Activated naive CD8-positive, alpha-beta T cell treated with anti-CD3 and anti-CD28 coated beads, Interleukin-2, amount 10 ng/mL, durations not matched to agents 7 days and 5 days (primary cell): ENCODE measurements at regions not wholly inside any gene's neighbourhood (a gene's known extent, or its start where the extent isn't known, plus 50 kb on each side); places are given as distances from the start of the nearest gene placed in this dataset.

ENCODE experiments used
- ATAC-seq: fragments of 150-1000 bp; cut with Tn5 transposase; one replicate; pipeline ENCODE4 v1.10.0; 2021; ENCODE audit warnings: low read depth, moderate library complexity
- POLR2A ChIA-PET: fragments of 350-600 bp; sonication (Branson Sonifier 250); formaldehyde crosslinking; loops from one replicate; lab custom pipeline; 2021; ENCODE audit warnings: antibody characterized with exemption; lab: Charles Lee
- DNase-seq: peaks from one replicate; pipeline ENCODE4 v3.0.0; 2021
- H3K27ac Mint-ChIP-seq: one replicate; pipeline ENCODE4 v1.8.0; 2022; ENCODE audit warnings: mild to moderate bottlenecking, mixed read lengths
- H3K27me3 Mint-ChIP-seq: one replicate; pipeline ENCODE4 v1.8.0; 2022; ENCODE audit warnings: mild to moderate bottlenecking, moderate library complexity, mixed read lengths
- H3K36me3 Mint-ChIP-seq: one replicate; pipeline ENCODE4 v1.8.0; 2021; ENCODE audit warnings: mild to moderate bottlenecking, mixed read lengths
- H3K4me1 Mint-ChIP-seq: one replicate; pipeline ENCODE4 v1.8.0; 2021; ENCODE audit warnings: mixed read lengths
- H3K4me3 Mint-ChIP-seq: one replicate; pipeline ENCODE4 v1.8.0; 2022; ENCODE audit warnings: mild to moderate bottlenecking, moderate library complexity, mixed read lengths
- H3K9me3 Mint-ChIP-seq: one replicate; pipeline ENCODE4 v1.8.0; 2021; ENCODE audit warnings: mixed read lengths

DNA sequence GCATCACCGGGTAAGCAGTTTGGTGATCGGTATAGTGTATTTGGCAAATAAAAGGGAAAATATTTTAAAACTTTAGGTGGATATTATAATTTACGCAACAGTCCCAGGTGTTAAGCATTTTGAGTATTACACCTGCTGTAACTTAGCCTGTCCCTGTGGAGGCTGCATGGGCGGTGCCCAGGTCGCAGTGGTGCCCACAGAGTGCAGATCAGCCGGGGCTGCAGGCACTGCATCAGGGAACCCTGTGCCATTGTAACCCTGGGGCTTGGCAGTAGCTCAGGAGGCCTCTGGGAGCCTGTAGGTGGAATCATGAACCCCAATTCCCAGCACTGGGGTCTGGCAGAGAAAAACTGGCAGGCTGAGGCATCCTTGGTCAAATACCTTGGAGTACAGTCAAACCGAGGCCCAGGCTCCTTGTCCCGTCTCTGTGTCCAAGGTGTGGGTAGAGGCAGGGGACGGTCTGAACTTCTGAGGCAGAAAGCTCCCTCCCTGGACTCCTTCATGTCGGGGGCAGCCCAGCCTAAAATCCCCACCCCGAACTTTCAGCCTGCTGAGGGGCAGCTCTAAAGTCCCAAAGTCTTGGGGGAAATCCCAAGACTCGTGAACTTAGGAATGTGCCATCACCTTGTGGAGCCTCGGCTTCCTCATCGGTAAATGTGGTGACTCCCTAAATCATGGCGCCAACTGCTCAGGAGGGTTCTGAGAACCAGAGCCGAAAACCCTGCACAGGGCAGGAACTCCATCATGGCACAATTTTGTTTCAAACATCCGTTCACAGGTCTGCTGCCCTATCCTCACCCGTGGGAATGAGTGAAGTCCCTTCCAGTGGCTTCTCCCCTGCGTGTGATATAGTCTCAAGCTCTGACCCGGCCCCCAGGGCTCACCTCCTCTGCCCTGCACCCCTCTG lies 85.7 kb downstream of the INHBB start:
- DNase-seq, result no peak
- no peaks in the 10 kb centered on the region for H3K9me3 Mint-ChIP-seq
- no peak overlapping the region for H3K27ac Mint-ChIP-seq
- H3K4me1 Mint-ChIP-seq, result no peaks in the 10 kb centered on the region
- POLR2A ChIA-PET, result no interaction called here
- H3K27me3 Mint-ChIP-seq, result peaks cover 8% of the 10 kb centered on the region
- ATAC-seq, result no peak
- H3K4me3 Mint-ChIP-seq, result no peak overlapping the region
- H3K36me3 Mint-ChIP-seq, result no peaks in the 10 kb centered on the region

DNA sequence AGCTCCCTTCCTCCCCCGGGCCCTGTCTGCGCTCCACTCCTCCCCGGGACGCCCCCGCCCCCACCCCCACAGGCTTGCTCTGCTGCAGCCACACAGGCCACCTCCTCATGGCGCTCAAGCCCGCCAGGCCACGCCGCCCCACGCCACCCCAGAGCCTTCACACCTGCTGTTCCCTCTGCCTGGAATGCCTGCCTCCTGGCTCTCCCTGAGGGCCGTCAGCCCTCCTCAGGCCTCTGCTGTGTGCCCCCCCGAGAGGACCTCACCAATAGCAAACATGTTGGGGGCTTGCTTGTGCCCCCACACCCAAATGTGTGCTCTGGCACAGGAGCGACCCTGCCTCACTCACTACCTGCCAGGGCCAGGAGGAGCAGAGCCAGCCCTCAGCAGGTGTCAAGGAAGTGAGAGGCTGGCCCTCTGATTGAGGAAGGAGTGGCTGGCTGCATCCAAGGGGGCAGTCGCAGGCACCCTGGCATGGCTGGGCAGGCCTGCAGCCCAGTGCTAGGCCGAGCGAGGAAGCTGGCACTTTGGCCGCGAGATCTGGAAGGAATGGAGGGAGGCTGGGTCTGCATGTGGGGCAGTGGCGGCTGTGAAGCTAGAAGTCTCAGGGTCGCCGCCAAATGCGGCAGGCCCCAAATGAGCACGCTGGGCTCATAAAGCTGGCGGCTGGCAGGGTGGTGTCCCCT lies 86.5 kb downstream of the INHBB start:
- no peaks in the 10 kb centered on the region for H3K36me3 Mint-ChIP-seq
- no peaks in the 10 kb centered on the region for H3K9me3 Mint-ChIP-seq

DNA sequence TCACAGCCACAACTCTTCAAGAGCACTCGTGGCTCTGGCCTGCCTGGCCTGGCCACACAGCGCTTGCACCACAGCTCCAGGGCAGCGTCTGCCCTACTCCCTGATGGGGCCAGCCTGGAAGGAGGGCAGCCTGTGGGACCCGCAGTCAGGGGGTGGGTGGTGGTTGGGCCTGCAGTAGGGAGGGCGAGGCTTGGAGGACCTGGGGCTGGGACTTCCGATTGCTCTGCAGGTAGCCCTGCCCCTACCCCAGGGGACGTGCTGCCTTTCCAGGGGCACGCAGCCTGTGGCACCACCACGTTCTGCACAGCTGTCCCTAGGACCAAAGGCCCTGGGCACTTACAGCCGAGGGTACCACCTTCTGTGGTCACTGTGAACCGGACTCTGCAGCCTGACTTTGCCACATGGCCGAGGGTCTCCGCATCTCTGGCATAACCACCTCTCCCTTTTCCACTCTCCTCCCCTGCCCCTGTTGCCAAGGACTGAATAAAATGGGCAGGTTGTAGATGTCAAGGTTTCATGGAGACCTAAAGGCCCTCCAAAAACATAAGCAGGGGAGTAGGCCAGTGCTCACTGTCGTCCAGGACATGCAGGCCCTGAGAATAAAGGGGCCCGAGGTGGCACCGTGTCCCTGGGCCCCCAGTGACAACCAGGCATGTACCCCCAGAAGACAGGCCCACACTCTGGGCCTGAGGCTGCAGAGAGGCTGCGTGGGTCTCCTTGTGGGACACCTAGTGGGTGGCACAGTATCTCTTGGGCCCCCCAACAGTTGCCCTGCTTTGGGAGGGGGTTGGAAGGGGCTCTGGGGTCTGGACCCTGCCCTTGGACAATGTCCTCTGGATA lies 87.3 kb downstream of the INHBB start:
- no peaks in the 10 kb centered on the region for H3K36me3 Mint-ChIP-seq
- no peaks in the 10 kb centered on the region for H3K4me1 Mint-ChIP-seq
- POLR2A ChIA-PET, result no interaction called here
- peaks cover 10% of the 10 kb centered on the region for H3K27me3 Mint-ChIP-seq
- ATAC-seq (no peak), DNase-seq (no peak)
- no peak overlapping the region for H3K4me3 Mint-ChIP-seq
- H3K27ac Mint-ChIP-seq, result no peak overlapping the region
- H3K9me3 Mint-ChIP-seq, result no peaks in the 10 kb centered on the region

More for the DNA sequence above, 86.5 kb downstream of the INHBB start:
- Mint-ChIP-seq H3K27ac (no peak overlapping the region), H3K27me3 (peaks cover 10% of the 10 kb centered on the region), H3K4me1 (no peaks in the 10 kb centered on the region), H3K4me3 (no peak overlapping the region)
- DNase-seq (no peak), ATAC-seq (no peak)
- POLR2A ChIA-PET, result no interaction called here

DNA sequence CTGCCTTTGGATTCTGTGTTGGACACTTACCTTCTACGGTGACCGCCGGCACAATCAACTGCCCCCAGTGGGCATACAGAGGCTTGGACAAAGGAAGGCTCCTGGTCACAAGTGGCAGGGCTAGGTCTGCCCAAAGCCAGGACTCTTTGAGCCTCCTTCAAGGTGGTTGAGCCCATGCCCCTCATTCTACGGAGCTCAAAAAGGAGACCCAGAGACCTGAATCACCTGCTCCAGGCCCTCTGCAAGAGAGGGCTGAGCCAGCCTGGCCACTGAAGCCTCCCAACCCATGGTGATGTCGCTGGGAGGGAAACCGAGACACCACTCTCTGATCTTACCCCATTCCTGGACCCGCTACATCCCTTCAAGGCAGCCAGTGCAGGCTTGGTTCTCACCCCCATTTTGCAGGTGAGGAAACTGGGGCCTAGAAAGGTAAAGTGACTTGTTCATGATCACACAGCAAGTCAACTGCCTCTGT lies 87.9 kb downstream of the INHBB start:
- H3K27me3 Mint-ChIP-seq, result peaks cover 7% of the 10 kb centered on the region
- H3K9me3 Mint-ChIP-seq, result no peaks in the 10 kb centered on the region
- ATAC-seq (no peak), DNase-seq (no peak)
- no peak overlapping the region for H3K27ac Mint-ChIP-seq
- POLR2A ChIA-PET, result no interaction called here
- no peak overlapping the region for H3K4me3 Mint-ChIP-seq
- H3K4me1 Mint-ChIP-seq, result no peaks in the 10 kb centered on the region
- H3K36me3 Mint-ChIP-seq, result no peaks in the 10 kb centered on the region

DNA sequence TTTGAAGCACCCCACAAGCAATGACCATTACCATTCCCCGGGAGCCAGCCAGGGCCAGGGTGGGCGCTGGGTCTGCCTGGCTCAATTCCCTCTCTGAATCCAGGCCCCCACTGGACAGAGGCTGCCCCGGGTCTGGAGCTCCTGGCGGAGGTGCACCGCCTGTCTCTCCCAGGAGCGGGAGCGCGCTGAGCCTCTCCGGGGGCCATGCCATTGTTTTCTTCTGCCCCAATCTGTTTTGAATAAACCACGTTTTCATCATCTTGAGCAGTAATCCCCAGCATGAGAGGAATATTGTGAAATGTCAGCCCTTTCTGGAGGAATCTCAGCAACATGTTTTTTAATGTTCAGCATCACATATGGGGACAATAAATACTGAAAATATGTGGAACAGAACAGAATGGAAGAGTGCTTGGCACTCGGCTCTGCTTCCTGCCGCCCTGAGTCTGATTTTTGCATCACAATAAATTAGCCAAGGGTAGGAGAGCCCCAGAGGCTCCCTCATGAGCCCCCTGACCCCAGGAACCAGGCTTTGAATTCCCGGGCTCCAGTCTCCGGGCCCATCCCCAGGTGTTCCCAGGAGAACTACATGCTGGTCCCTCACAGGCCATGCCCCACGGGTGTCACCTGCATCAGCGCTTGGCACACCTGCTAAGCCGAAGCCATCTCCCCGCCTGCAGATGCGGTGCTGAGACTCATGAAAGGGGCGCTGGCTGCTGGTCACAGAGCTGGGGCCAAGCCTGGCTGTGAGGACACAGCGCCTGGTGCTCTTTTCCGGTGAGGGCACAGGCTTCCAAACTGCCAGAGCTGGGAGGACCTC lies 88.8 kb downstream of the INHBB start:
- Mint-ChIP-seq H3K9me3 (no peaks in the 10 kb centered on the region), H3K4me1 (no peaks in the 10 kb centered on the region), H3K27me3 (peaks cover 11% of the 10 kb centered on the region), H3K4me3 (no peak overlapping the region), H3K36me3 (no peaks in the 10 kb centered on the region), H3K27ac (no peak overlapping the region)
- POLR2A ChIA-PET, result no interaction called here
- ATAC-seq (no peak), DNase-seq (no peak)

DNA sequence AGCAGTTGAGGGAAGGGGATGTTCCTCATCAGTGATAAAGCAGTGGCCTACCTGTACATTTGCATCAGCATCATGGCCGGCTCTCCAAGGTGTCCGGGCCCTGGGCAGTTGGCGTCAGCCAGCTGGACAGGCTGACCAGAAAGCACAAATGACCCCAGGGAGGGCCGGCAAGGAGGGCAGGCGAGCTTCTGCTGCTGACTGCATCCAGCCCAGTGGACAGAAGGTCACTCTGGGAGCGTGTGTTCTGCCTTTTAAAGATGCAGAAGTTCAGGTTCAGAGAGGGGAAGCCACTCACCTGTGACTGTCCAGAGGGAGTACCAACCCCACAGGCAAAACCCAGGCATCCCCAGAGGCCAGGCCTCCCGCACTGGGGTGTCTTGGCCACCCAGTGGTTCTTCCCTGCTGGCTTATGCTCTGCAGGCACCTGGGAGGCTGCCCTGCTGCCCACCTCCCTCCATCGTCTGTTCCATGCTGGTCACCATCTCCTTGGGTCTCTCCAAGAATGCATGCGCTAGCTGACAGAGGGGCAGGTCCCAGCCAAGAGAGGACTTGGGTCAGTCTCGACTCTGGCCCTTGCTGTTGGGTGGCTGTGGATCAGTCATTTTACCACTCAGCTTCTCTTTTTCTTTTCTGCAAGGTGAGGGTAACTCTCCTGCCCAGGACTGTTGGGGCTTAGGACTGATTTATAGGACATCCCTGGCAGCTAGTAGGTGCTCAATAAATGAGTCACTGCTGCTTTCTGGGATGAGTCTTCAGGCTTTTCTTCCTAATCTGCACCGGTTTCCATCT lies 89.9 kb downstream of the INHBB start:
- H3K36me3 Mint-ChIP-seq, result no peaks in the 10 kb centered on the region
- ATAC-seq, result no peak
- DNase-seq, result no peak
- peaks cover 22% of the 10 kb centered on the region for H3K27me3 Mint-ChIP-seq
- no peaks in the 10 kb centered on the region for H3K9me3 Mint-ChIP-seq
- no peak overlapping the region for H3K27ac Mint-ChIP-seq
- H3K4me3 Mint-ChIP-seq, result no peak overlapping the region
- H3K4me1 Mint-ChIP-seq, result no peaks in the 10 kb centered on the region
- POLR2A ChIA-PET, result no interaction called here

DNA sequence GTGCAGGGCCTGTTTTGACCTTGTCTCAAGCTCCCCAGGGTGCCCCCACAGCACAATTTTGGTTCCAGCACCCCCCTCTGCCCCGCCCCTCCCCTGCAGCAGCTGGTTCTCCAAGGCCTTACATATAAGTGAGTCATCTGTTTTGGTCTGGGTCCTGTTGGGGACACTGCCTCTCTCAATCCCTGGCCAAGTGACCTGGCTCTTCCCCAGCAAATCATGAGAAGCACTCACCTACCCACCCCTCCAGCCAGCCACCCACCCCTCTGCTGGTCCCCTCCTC lies 90.5 kb downstream of the INHBB start:
- Mint-ChIP-seq H3K27ac (no peak overlapping the region), H3K4me1 (no peaks in the 10 kb centered on the region), H3K9me3 (no peaks in the 10 kb centered on the region), H3K36me3 (no peaks in the 10 kb centered on the region), H3K27me3 (peaks cover 28% of the 10 kb centered on the region), H3K4me3 (no peak overlapping the region)
- POLR2A ChIA-PET, result no interaction called here
- ATAC-seq (no peak), DNase-seq (no peak)

DNA sequence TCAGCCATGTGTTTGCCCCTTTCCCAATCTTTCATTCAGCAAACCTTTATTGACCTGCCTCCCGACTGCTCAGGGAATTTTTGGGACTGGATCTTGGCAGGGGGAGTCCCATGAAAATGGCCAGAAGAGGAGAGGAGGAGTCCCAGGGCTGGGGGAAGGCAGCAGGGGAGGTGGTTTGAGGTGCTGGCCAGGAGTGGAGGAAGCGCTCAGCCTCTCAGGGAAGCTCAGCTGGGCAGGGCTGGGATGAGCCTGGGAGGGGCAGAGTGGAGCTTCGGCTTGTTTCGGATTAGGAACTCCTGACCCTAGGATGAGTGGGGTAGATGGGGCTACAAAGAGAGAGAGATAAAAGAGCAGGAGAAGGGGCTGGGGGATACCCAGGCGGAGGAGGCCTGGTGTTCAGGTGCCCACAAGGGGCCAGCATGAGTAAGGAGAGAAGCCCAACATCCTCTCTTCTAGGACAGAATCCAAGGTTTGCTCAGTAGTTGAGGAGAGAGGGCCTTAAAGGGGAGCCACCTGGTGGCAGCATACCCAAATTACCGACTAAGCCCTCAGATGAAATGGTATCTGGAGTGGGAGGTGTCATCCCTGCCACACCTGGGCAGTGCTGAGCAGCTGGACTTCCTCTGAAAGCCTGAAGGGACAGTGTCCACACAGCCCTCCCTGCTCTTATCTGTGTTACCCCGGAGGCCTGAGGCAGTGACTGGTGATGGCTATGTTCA lies 91.1 kb downstream of the INHBB start:
- DNase-seq (no peak), ATAC-seq (no peak)
- POLR2A ChIA-PET, result no interaction called here
- no peaks in the 10 kb centered on the region for H3K4me1 Mint-ChIP-seq
- H3K27me3 Mint-ChIP-seq, result peaks cover 34% of the 10 kb centered on the region
- no peaks in the 10 kb centered on the region for H3K36me3 Mint-ChIP-seq
- H3K27ac Mint-ChIP-seq, result no peak overlapping the region
- no peak overlapping the region for H3K4me3 Mint-ChIP-seq
- no peaks in the 10 kb centered on the region for H3K9me3 Mint-ChIP-seq

DNA sequence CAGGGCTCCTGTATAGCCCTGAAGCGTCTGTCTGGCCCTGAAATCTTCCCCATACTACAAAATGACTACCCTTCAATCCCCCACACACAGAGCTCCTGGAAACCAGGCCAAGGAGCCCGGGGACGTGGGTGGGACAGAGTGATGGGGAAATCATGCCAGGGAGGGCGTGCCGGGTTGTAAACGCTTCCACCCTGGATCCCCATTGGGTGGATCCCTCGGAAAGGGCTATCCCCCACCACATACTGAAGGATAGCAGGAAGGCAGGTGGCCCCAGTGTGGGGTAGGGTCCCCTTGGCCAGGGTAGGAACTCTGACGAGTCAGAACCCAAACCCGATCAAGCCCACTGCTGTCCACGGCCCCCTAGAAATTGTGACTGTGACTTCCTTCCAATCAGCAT lies 91.7 kb downstream of the INHBB start:
- Mint-ChIP-seq H3K4me3 (no peak overlapping the region), H3K4me1 (no peaks in the 10 kb centered on the region), H3K27me3 (peaks cover 40% of the 10 kb centered on the region), H3K36me3 (no peaks in the 10 kb centered on the region), H3K9me3 (no peaks in the 10 kb centered on the region), H3K27ac (no peak overlapping the region)
- ATAC-seq (no peak), DNase-seq (no peak)
- POLR2A ChIA-PET, result no interaction called here

DNA sequence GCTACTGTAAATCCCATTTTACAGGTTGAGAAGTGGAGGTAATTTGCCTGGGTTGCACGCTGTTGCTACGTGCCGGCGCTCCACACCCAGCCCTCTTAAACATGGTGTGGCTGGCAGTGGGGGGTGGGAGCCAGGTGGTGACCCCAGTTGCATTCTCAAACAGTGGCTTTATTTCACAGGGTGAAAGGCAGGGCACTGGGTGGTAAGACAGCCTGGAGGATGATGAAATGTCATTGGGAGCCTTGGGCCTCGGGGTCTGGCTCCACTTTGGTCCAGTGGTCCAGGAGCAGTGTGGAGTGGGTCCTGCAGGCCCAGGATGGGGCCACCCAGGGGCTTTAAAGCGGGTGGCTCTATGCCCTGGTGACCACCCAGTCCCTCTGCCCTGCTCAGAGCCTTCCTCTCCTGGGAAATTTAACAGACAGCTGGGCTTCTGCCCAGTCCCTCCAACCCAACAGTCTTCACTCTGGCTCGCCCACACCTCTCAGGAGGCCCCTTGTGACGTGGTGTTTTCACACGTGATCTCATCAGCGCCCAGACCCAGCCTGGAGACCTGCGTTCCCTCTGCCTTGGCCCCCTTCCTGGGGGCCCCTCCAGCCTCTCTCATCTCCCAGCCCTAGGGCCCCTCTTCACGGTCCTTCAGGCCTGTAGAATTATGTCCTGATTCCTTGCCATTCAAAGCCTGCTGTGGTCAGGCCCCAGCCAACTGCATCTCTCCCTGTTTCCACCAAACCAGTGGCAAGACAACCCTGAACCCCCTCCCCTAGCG lies 92.5 kb downstream of the INHBB start:
- peaks cover 46% of the 10 kb centered on the region for H3K27me3 Mint-ChIP-seq
- POLR2A ChIA-PET, result no interaction called here
- DNase-seq (no peak), ATAC-seq (no peak)
- H3K27ac Mint-ChIP-seq, result no peak overlapping the region
- no peaks in the 10 kb centered on the region for H3K36me3 Mint-ChIP-seq
- H3K4me3 Mint-ChIP-seq, result no peak overlapping the region
- no peaks in the 10 kb centered on the region for H3K9me3 Mint-ChIP-seq
- H3K4me1 Mint-ChIP-seq, result peaks cover 1% of the 10 kb centered on the region

DNA sequence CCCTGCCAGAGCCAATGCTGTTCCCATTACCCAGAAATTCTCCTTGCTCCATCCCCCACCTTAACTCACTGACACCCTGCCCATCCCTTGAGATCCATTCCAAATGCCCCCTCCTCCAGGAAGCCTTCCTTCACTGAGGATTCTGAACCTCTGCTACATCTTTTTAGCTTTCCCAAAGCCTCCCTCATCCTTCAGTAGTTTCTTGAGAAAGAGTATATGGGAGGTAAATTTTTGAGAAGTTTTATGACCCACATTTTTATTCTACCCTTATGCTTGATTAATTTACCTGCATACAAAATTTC lies 93.1 kb downstream of the INHBB start:
- DNase-seq (no peak), ATAC-seq (no peak)
- H3K4me3 Mint-ChIP-seq, result no peak overlapping the region
- no peaks in the 10 kb centered on the region for H3K36me3 Mint-ChIP-seq
- H3K9me3 Mint-ChIP-seq, result no peaks in the 10 kb centered on the region
- H3K27ac Mint-ChIP-seq, result no peak overlapping the region
- peaks cover 1% of the 10 kb centered on the region for H3K4me1 Mint-ChIP-seq
- peaks cover 51% of the 10 kb centered on the region for H3K27me3 Mint-ChIP-seq
- POLR2A ChIA-PET, result no interaction called here
